IgD-negative memory B cell (primary cell): ENCODE measurements at regions not wholly inside any gene's neighbourhood (a gene's known extent, or its start where the extent isn't known, plus 50 kb on each side); places are given as distances from the start of the nearest gene placed in this dataset.
A peak's percentile ranks its signal among the peaks of the same experiment; 100 is the strongest.

Experiments
- H3K27ac Mint-ChIP-seq, 3 donors: one replicate each; pipeline ENCODE4 v1.8.0; 2020 to 2022; ENCODE audit warnings: mild to moderate bottlenecking in 3 of 3, mixed read lengths in 3 of 3, moderate library complexity in 1 of 3
- H3K27me3 Mint-ChIP-seq: one replicate; pipeline ENCODE4 v1.8.0; 2021; ENCODE audit warnings: mixed read lengths
- H3K36me3 Mint-ChIP-seq: one replicate; pipeline ENCODE4 v1.8.0; 2020; ENCODE audit warnings: mild to moderate bottlenecking, mixed read lengths
- H3K4me1 Mint-ChIP-seq, 3 donors: one replicate each; pipeline ENCODE4 v1.8.0; 2020 to 2022; ENCODE audit warnings: mixed read lengths in 3 of 3, mild to moderate bottlenecking in 1 of 3
- H3K4me3 Mint-ChIP-seq, 4 donors: one replicate each; pipeline ENCODE4 v1.8.0; 2020 to 2022; ENCODE audit warnings: mild to moderate bottlenecking in 4 of 4, mixed read lengths in 4 of 4, moderate library complexity in 3 of 4
- H3K9me3 Mint-ChIP-seq, 3 donors: one replicate each; pipeline ENCODE4 v1.8.0; 2020 to 2021; ENCODE audit warnings: mixed read lengths in 3 of 3, mild to moderate bottlenecking in 1 of 3

DNA sequence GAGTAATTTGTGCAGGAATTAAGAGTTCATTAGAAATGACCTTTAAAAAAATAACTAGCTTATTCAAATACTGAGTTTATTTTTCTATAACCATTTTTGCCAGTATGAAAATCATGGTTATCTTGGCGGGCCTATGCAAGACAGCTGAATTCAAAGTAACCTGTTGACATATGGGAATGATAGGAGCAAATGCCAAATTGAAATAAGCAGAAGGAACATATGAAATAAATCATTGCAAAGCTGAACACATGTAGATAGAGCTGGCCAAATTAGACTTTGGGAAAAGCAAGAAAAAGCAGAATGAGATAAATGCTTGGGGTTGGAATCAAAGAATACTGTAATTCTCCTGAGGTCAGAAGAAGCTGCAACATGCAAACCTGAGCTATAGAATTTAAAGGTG lies 372.5 kb downstream of the ADAMTS20 start:
- peaks cover 9 to 19% (median 12%) of the 10 kb centered on the region in 3 donors for H3K9me3 Mint-ChIP-seq
- no peak overlapping the region for H3K4me3 Mint-ChIP-seq
- peaks cover 1% of the 10 kb centered on the region for H3K36me3 Mint-ChIP-seq
- no peak overlapping the region for H3K27ac Mint-ChIP-seq
- H3K27me3 Mint-ChIP-seq, result no peaks in the 10 kb centered on the region
- H3K4me1 Mint-ChIP-seq, result no peaks in the 10 kb centered on the region

DNA sequence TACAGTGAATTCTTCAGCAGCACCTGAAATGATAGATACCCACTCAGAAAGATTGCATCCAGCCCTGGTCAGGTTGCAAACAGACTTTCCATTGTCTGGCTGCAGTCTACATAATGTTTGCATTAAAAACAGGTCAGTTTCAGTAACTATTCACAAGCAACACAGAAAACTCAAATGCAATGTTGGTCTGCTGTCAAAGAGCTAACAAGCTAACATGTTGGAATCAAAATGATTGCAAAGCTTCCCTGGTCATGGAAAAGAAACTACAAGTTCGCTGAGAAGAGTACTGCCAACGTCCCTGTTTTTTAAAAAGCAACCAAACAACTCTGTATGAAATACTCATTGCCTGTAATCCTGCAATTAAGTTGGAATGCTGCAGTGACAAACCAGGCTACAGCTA lies 374.7 kb downstream of the ADAMTS20 start:
- no peaks in the 10 kb centered on the region for H3K4me1 Mint-ChIP-seq
- H3K9me3 Mint-ChIP-seq, result peaks cover 6 to 9% (median 6%) of the 10 kb centered on the region in 3 donors
- H3K27me3 Mint-ChIP-seq, result no peaks in the 10 kb centered on the region
- H3K27ac Mint-ChIP-seq, result no peak overlapping the region
- H3K36me3 Mint-ChIP-seq, result no peaks in the 10 kb centered on the region
- no peak overlapping the region for H3K4me3 Mint-ChIP-seq

DNA sequence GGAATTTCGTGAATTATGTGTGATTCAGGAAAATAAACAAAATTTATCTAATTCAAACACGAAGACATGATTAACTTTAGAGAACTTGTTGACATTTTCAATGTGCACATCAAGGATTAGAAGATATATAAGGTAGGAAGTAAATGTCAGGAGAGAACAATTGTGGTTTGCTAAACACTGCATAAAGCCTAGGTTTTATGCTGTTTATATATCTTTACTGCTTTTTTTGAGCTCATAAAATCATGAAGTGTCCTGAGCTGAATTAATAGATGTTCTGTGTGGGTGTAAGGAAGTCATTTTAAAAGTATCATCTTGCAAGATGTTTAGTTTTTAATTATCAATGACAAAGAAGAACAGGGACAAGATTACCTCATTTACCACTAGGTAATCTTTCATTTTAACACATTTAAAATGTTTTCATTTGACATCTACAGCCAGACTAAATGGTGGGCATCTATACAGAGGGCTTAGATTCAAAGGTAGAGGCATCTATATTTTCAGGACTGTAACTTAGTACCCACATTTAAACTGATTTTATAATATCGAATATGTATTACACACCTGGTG lies 382.8 kb downstream of the ADAMTS20 start:
- Mint-ChIP-seq H3K36me3 (no peaks in the 10 kb centered on the region), H3K4me1 (no peaks in the 10 kb centered on the region), H3K9me3 (peaks cover 1 to 4% (median 2%) of the 10 kb centered on the region in 3 donors), H3K27me3 (peaks cover 2% of the 10 kb centered on the region), H3K27ac (no peak overlapping the region), H3K4me3 (no peak overlapping the region)

DNA sequence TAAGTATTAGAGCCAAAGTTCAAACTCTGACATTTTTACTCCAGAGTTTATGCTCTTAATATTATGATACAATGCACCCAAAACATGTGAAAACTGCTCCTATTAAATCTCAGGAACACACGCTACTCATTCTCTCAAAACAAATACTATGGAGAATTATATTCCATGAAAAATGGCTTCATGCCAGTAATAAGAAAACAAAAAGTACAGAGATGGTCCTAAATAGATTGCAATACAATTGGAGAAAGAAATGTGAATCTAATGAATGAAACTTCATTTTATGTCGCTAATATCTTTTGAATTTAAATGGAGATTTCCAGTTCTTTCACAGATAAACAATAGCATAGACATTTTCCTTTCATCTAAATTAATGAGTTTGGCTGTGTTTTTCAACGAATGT lies 384.3 kb downstream of the ADAMTS20 start:
- Mint-ChIP-seq H3K27me3 (peaks cover 2% of the 10 kb centered on the region), H3K4me3 (no peak overlapping the region), H3K4me1 (no peaks in the 10 kb centered on the region), H3K9me3 (peaks cover 1 to 4% (median 2%) of the 10 kb centered on the region in 3 donors), H3K27ac (no peak overlapping the region), H3K36me3 (no peaks in the 10 kb centered on the region)

DNA sequence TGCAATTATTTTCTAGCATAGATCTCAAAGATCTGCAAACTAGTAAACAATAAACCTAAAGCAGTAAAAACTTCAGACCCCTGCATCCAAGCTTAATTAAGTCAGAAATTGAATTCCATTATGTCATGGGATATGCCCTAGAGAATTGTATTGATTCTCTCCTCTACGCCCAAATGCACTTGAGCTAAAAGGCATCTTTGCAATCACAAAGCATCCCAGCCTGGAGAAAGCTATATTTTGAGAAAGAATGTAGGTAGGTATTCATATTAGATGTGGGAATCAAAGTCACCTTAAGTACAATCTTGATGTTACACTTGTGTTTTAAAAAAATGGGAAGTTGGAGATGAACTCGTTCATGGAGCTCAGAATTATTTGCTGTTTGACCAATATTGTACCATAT lies 386.7 kb downstream of the ADAMTS20 start:
- H3K27me3 Mint-ChIP-seq, result peaks cover 3% of the 10 kb centered on the region
- H3K36me3 Mint-ChIP-seq, result no peaks in the 10 kb centered on the region
- H3K27ac Mint-ChIP-seq, result no peak overlapping the region
- H3K4me3 Mint-ChIP-seq, result no peak overlapping the region
- no peaks in the 10 kb centered on the region for H3K4me1 Mint-ChIP-seq
- peaks cover 0 to 6% (median 2%) of the 10 kb centered on the region in 3 donors for H3K9me3 Mint-ChIP-seq

DNA sequence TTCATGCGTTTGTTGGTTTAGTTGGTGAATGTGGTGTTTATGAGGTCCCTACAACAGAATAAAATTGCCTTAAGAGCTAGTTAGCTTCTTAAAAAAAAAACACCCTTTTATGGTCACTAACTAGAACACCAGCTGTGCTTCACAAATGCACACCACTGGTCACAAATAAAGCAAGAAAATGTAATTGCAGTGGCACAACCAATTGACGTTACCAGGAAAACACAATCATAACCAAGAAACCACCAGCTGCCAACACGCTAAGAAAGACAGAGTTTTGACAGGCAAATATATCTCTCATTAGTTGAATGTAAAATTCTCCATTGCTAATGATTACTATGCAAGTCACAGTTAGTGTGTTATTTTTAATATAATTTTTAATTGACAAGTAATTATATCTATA lies 389.9 kb downstream of the ADAMTS20 start:
- peaks cover 0 to 4% (median 2%) of the 10 kb centered on the region in 3 donors for H3K9me3 Mint-ChIP-seq
- H3K27ac Mint-ChIP-seq, result no peak overlapping the region
- no peaks in the 10 kb centered on the region for H3K36me3 Mint-ChIP-seq
- H3K27me3 Mint-ChIP-seq, result peaks cover 3% of the 10 kb centered on the region
- no peak overlapping the region for H3K4me3 Mint-ChIP-seq
- no peaks in the 10 kb centered on the region for H3K4me1 Mint-ChIP-seq

DNA sequence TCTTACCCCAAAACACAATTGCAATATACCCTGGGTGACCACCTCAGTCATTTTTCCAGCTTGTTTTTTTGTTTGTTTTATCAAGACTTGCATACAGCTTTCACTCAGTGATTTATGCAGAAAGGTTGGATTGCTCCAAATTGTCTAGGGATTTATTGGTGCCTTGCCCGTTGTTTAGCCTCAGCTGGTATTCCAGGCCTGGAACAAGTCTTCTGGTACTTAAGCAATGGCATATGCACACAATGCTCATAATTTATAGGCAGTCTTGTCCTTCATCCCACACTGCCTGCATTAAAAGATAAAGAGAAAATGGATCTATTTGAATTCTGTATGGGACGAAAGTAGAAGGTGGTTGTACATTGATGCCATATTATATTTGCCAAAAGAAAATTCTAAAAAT lies 392.5 kb downstream of the ADAMTS20 start:
- Mint-ChIP-seq H3K36me3 (no peaks in the 10 kb centered on the region), H3K4me3 (no peak overlapping the region), H3K27ac (no peak overlapping the region), H3K27me3 (peaks cover 6% of the 10 kb centered on the region), H3K4me1 (no peaks in the 10 kb centered on the region), H3K9me3 (peaks cover 0 to 4% (median 2%) of the 10 kb centered on the region in 3 donors)

DNA sequence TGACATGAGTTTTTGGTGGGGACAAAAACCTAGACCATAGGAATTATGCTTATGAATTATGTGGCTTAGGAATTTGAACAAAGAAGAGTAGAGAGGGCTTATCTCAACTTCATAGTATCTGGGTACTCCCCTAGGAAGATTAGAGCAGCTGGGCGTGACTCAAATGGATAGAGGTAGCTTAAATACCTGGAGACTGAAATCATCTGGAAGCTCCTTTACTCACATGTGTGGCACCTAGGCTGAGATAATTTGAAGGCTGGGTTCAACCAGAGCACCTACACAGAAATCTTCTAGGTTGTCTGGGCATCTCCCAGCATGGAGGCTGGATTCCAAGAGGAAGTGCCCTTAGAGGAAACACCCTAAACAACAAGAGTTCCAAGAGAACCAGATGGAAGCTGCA lies 393.9 kb downstream of the ADAMTS20 start:
- H3K4me1 Mint-ChIP-seq, result no peaks in the 10 kb centered on the region
- peaks cover 0 to 5% (median 2%) of the 10 kb centered on the region in 3 donors for H3K9me3 Mint-ChIP-seq
- H3K27ac Mint-ChIP-seq, result no peak overlapping the region
- H3K27me3 Mint-ChIP-seq, result peaks cover 4% of the 10 kb centered on the region
- no peaks in the 10 kb centered on the region for H3K36me3 Mint-ChIP-seq
- H3K4me3 Mint-ChIP-seq, result peak overlapping the region in 1 of 4 donors; percentile 23

DNA sequence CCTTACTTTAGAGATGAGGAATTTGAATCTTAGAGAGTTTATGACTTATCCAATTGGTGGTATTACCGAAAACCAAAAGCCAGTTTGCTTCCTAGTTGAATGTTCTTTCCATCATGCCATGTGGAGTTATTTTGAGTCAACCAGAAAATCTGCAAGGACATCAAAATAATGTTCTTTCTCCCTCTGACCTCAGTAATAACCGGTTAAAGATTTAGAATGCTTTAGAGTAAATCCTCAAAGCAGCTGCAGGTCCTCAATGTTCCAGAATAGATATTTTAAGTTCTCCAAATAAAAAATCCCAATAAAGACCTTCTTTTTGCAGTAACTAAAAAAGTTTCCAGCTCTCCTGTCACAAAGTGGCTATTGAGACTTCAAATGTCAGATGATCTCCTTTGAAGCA lies 396.6 kb downstream of the ADAMTS20 start:
- peaks cover 0 to 1% (median 0%) of the 10 kb centered on the region in 3 donors for H3K9me3 Mint-ChIP-seq
- H3K4me3 Mint-ChIP-seq, result no peak overlapping the region
- peaks cover 3% of the 10 kb centered on the region for H3K27me3 Mint-ChIP-seq
- H3K36me3 Mint-ChIP-seq, result no peaks in the 10 kb centered on the region
- no peak overlapping the region for H3K27ac Mint-ChIP-seq
- H3K4me1 Mint-ChIP-seq, result no peaks in the 10 kb centered on the region

DNA sequence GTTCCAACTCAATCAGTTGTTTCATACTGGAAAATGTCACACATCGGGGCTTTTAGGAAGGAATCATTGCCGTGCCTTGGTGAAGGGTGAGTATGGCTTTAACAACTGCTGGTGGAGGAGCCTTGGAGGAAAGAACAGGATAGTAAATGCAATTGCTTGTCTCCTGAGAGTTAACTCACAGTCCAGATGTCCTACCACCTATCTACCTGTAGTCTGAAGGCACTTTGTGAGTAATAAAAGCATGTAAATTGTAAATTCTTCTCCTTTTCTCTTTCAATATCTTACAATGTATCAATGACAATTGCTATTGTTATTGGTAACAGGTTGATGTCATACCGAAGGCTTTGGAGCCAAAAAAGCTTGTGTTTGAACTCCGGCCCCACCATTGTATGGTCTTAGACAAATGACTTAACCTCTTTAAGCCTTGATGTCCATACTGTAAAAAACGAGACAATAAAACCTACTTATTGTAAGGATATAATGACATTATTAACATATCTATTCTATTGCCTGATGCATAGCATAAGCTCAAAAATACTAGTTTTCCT lies 397.4 kb downstream of the ADAMTS20 start:
- H3K9me3 Mint-ChIP-seq, result peaks cover 0 to 1% (median 0%) of the 10 kb centered on the region in 3 donors
- H3K4me1 Mint-ChIP-seq, result no peaks in the 10 kb centered on the region
- no peaks in the 10 kb centered on the region for H3K36me3 Mint-ChIP-seq
- peaks cover 3% of the 10 kb centered on the region for H3K27me3 Mint-ChIP-seq
- no peak overlapping the region for H3K4me3 Mint-ChIP-seq
- H3K27ac Mint-ChIP-seq, result peak overlapping the region in 1 of 3 donors; percentile 42

DNA sequence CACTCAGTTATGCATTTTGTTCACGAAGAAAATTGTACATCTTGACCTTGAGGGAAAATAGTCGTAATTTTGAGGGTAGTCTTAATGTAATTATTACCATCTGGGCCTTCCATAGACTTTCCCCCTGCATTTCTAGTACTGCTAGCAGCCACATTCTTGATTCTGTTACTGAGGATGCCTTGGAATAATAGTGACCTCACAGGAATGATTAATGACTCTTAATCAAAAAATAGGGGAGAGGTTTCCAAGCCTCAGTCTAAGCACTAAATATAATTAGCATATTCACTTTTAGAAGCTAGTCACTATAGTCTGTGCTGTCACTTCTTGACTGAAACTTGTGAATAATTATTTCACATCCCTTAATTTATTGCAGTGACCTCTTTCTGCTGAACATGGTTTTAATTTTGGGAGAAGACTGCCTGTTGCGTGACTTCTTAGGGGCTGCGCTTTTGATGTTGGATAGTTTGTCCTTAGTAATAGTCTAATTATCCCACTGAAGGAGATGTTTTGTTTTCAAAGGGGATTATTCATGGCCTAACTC lies 400.5 kb downstream of the ADAMTS20 start:
- Mint-ChIP-seq H3K27ac (no peak overlapping the region), H3K4me3 (no peak overlapping the region), H3K9me3 (peaks cover 0 to 1% (median 0%) of the 10 kb centered on the region in 3 donors), H3K4me1 (peaks cover 0 to 1% (median 0%) of the 10 kb centered on the region in 3 donors), H3K36me3 (no peaks in the 10 kb centered on the region), H3K27me3 (no peaks in the 10 kb centered on the region)

DNA sequence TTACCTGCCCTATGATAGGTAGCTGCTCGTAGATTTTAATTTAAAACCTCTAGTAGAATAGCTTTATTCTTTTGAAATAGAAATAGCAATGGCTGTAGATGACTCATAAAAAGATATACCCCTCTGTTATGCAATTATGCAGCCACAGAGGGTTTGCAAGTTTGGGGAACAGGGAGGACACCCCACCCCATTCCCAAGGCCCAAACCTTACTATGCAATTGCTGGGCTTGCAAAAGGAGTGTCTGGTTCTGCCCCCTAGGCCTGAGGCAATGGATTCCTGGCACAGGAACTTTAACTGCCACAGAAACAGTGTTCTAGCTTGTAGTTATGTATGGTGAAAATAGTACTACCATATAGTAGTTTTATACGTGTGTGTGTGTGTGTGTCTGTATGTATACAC lies 403.3 kb downstream of the ADAMTS20 start:
- Mint-ChIP-seq H3K27me3 (no peaks in the 10 kb centered on the region), H3K4me1 (peaks cover 0 to 4% (median 2%) of the 10 kb centered on the region in 3 donors), H3K27ac (no peak overlapping the region), H3K9me3 (peaks cover 0 to 1% (median 0%) of the 10 kb centered on the region in 3 donors), H3K36me3 (no peaks in the 10 kb centered on the region), H3K4me3 (no peak overlapping the region)

DNA sequence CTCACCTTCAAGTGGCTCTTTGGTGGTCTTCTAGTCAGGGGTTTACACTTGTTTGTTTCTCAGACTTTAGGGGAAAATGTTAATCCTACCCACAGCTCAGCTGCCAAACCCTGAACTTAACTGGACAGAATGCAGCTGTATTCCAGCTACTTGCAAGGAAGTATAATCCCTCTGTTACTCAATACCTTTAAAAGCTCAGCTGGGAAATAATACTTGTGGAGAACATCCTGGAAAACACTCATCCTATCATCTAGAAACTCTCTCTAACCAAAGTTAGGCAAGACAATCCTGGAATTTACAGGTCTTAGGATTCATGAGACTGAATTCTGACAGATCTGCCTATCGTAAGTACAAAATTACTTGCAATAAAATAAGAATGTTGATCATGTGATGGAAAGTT lies 404.1 kb downstream of the ADAMTS20 start:
- no peaks in the 10 kb centered on the region for H3K27me3 Mint-ChIP-seq
- H3K4me3 Mint-ChIP-seq, result no peak overlapping the region
- peaks cover 0 to 5% (median 5%) of the 10 kb centered on the region in 3 donors for H3K4me1 Mint-ChIP-seq
- no peaks in the 10 kb centered on the region for H3K9me3 Mint-ChIP-seq
- no peak overlapping the region for H3K27ac Mint-ChIP-seq
- no peaks in the 10 kb centered on the region for H3K36me3 Mint-ChIP-seq

DNA sequence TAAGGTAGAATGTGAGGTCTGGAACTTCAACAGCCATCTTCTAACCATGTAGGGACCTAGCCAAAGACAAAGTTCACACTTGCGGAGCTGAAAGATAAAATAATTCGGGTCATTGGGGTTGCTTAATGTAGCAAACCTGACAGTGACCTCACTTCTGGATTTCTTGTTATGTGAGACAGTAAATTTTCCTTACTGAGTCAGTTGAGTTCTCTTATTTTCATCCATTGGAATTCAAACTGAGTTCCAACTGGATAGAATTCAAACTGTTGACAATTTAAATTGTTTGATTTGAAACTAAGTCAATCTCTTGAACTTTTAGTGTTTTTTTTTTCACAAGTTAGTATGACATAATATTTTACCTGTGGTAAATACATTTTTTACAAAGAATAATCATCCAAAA lies 406.5 kb downstream of the ADAMTS20 start:
- no peaks in the 10 kb centered on the region for H3K27me3 Mint-ChIP-seq
- no peak overlapping the region for H3K27ac Mint-ChIP-seq
- peaks cover 0 to 7% (median 5%) of the 10 kb centered on the region in 3 donors for H3K4me1 Mint-ChIP-seq
- peaks cover 0 to 5% (median 0%) of the 10 kb centered on the region in 3 donors for H3K9me3 Mint-ChIP-seq
- no peak overlapping the region for H3K4me3 Mint-ChIP-seq
- no peaks in the 10 kb centered on the region for H3K36me3 Mint-ChIP-seq

DNA sequence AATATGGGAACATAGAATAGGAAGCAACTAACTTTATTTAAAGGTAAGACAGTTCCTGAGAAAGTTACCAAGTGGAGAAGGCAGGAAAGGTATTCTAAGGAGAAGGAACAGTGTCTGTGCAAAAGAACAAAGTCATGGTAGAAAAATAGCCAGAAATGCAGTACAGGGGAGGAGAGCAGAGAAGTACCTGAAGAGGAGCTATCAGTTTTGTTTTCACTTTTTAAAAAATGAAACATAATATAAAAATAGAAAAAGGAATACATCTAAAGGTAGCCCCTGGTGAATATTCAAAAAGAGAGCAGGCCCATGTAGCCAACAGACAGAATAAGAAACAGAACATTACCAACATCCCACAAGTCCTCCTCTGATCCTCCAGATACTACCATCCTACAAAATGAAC lies 408.7 kb downstream of the ADAMTS20 start:
- Mint-ChIP-seq H3K4me1 (peaks cover 0 to 7% (median 5%) of the 10 kb centered on the region in 3 donors), H3K27me3 (no peaks in the 10 kb centered on the region), H3K36me3 (no peaks in the 10 kb centered on the region), H3K9me3 (peaks cover 3 to 5% (median 3%) of the 10 kb centered on the region in 3 donors), H3K4me3 (no peak overlapping the region), H3K27ac (no peak overlapping the region)

DNA sequence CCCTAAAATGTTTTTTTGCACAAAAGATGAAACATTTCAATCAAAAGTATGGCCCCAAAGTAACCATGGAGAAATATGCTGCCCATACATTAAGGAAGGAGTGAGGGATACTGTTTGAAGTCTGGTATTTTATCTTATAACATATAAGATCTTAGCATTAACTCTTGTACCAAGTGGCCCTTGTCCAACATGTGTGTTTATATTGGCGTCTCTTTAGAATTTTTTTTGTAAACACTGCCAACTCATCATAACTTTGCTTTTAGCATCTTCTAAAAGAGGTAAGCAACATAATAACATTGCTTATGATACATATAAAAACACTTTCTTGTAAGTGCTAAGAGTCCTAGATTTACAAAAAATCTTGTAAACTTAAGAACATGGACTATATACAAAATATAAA lies 419.7 kb downstream of the ADAMTS20 start:
- Mint-ChIP-seq H3K4me1 (no peaks in the 10 kb centered on the region), H3K36me3 (no peaks in the 10 kb centered on the region), H3K9me3 (peaks cover 0 to 1% (median 0%) of the 10 kb centered on the region in 3 donors), H3K27me3 (peaks cover 2% of the 10 kb centered on the region), H3K4me3 (no peak overlapping the region), H3K27ac (no peak overlapping the region)
